COLO668 (cell line): ENCODE measurements at regions not wholly inside any gene's neighbourhood (a gene's known extent, or its start where the extent isn't known, plus 50 kb on each side); places are given as distances from the start of the nearest gene placed in this dataset.
"Not testable (repeated sequence)": the region's sequence is repeated elsewhere in the genome, so short reads cannot be mapped to it uniquely, and the experiment has no call there.

Experiments
- DNase-seq: peaks from one replicate; lab custom pipeline; 2025; ENCODE audit not compliant: unreplicated experiment; lab: John Stamatoyannopoulos, UW

- DNase-seq: not testable (repeated sequence)
These were observed 178.9 kb upstream of the IPO5 start for GRCh38 chr13:97774391-97775100.

DNA sequence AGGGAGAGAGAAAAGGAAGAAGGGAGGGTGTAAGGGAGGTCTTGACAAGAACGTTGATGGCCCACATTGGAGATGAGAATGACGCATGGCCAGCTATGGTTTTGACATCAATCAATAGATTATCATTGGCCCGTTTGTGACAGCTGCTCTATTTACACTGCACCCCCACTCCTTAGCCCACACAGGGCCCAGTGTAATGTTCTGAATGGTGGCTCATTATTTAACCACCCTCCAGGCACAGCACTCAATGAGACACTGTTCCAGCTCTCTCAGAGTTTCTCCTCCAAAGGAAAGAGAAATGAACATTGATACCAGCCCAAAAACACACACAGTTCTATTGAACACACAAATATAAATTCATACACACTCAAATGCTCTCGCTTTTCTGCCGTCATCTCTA, 173.0 kb upstream of the IPO5 start:
- no peak for DNase-seq

- DNase-seq: no peak
These were observed 171.6 kb upstream of the IPO5 start for GRCh38 chr13:97781891-97782305.

- DNase-seq: no peak
These were observed 167.0 kb upstream of the IPO5 start for GRCh38 chr13:97786510-97786909.

DNA sequence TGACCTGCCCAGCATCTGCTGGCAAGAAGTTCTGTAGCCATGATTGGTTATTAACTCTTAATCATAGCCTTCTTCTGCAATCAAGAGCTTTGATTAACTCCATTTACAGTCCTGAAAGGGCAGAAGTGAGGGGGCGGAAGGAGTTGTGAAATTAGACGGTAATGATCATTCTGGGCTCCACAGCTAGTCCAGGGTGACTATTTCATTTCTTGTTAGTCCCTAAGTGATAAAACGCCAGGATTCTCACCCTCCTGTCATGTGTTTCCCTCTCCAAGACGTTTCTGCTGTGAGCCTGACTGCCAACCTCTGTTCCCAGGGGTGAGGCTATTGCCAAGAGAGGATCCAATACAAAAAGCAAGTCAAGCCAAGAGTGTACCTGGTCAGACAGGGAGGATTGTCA, 155.9 kb upstream of the IPO5 start:
- no peak for DNase-seq

- DNase-seq: no peak
These were observed 155.2 kb upstream of the IPO5 start for GRCh38 chr13:97798171-97798821.

- DNase-seq: no peak
These were observed 154.6 kb upstream of the IPO5 start for GRCh38 chr13:97798836-97799235.

- no peak for DNase-seq
These were observed 151.3 kb upstream of the IPO5 start for GRCh38 chr13:97802213-97802612.

GRCh38 chr13:97809576-97809975, 143.9 kb upstream of the IPO5 start:
- no peak for DNase-seq

- DNase-seq: no peak
These were observed 143.3 kb upstream of the IPO5 start for GRCh38 chr13:97810152-97810551.

DNA sequence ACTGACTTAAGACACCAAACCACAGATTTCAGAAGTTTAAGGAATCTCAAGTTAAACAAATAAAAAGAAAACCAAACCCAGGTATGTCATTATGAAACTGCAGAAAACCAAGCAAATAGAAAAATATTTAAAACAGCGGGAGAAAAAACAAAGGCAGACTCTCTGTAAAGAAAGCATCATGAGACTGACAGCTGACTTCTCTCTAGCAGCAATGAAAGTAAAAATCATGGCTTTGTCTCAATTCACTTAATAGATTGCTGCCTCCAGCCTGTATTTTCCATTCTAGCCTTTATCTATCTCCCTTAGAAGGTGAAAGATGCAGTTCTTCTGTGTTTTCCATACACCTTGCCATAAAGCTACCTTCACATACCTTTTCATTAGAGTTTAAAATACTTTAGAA, 131.1 kb upstream of the IPO5 start:
- no peak for DNase-seq

GRCh38 chr13:97826421-97827012, 127.0 kb upstream of the IPO5 start:
- DNase-seq: no peak

GRCh38 chr13:97834250-97834649, 119.2 kb upstream of the IPO5 start:
- DNase-seq: no peak

- no peak for DNase-seq
These were observed 110.3 kb upstream of the IPO5 start for GRCh38 chr13:97843189-97843588.

GRCh38 chr13:97844151-97844550, 109.3 kb upstream of the IPO5 start:
- no peak for DNase-seq

- DNase-seq: no peak
These were observed 104.6 kb upstream of the IPO5 start for GRCh38 chr13:97848886-97849285.

DNA sequence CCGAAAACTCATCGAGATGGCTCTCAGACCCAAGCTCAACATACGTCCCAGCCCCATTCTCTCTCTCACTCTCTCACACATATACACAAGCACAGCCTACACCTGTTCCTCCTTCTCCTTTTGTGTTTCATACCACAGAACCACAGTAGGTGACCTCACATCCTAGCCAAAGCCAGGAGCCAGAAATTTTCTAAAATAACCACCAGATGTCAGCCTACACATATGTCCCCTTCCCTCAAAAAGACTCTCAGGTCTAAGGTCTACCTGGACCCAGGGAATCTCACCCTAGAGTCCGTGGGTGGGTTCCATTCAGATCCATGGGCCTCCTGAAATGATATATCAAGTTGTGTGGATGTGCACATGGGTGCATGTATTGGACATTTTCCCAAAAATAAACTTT, 104.2 kb upstream of the IPO5 start:
- DNase-seq: peak; percentile 42

DNA sequence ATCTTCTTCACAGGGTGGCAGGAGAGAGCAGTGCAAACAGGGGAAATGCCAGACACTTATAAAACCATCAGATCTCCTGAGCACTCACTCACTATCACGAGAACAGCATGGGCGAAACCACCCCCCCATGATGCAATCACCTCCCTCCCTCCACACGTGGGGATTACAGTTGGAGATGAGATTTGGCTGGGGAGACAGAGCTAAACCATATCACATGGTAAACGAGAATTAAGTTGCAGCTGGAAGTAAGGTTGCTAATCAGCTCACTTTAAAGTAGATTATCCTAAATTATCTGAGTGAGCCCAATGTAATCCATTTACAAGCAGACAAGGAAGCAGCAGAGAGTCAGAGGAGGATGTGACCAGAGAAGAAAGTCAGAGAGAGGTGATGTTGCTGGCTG, 102.2 kb upstream of the IPO5 start:
- DNase-seq: no peak

GRCh38 chr13:97852181-97852874, 101.1 kb upstream of the IPO5 start:
- no peak for DNase-seq

DNA sequence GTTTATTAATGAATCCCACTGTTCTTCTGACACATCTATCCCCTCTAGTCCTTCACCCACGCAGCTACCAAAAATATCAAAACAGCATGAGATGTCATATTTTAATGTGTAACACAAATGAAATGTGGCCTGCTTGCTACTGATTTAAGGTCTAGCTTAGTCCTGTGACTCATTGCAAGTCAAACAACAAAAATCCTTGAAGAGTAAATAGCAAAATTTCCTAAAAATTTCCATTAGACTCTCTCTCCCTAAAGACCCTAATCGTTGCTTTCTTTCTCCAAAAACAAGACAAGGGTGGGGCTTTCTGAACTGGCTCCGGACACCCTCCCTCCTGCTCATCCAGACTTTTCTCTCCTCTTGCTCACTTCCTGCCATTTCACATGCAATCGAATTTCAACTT, 99.9 kb upstream of the IPO5 start:
- no peak for DNase-seq

DNA sequence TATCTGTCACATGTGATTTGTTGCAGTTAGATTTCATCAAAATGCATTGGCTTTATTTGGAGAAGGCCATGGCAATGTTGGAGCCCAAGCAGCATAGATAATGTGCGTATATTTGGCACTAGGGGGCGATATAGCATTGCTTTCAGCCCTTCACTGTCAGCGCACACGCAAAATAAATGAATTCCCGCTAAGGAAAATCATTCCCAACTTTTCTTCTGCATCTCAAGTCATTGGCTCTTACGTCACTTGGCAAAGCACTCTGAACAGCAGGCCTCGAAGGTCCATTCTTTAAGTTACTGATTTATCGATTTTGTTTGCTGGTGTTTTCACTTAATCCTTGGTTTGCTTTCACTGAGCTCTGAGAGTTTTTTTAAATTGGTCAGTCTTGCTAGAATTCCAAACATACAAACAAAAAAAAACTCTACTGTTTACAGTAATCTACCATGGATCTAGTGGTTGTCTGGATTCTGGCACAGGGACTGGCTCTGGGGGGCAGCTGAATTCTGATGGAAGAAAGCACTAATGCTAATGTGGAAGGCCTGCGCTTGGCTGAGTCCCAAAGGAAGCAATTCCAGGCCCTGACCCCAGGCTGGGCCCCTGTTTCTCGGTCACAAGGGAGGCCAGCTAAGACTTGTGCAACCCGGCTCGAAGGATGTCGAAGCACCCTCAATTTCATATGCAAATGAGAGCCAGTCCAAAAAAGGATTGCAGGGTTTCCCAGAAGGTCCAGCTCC, 97.7 kb upstream of the IPO5 start:
- DNase-seq: peak; percentile 60
